ENCODE measurements at regions not wholly inside any gene's neighbourhood (a gene's known extent, or its start where the extent isn't known, plus 50 kb on each side); places are given as distances from the start of the nearest gene placed in this dataset.
"Not testable (repeated sequence)": the region's sequence is repeated elsewhere in the genome, so short reads cannot be mapped to it uniquely, and the experiment has no call there.

DNA sequence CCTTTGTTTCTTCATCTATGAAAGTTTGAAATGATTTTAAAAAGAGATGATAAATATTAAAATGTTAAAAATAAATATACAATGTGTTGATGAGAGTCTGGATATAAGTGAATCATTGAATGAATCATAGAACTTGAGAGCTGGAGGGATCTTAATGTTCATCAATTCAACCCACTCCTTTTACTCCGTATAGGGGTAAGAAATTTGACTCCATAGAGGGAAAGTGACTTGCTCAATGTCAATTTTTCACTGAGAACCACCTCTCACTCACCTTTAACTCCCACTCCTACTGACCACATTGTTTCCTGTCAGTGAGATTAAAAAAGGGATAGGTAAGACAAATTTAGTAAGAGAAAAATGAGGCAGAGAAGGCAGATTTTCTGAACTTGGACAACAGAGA is 557.2 kb upstream of the GRIA3 start:
- no peaks in the 10 kb centered on the region for H3K4me1 ChIP-seq
- H3K27ac ChIP-seq, result no peak overlapping the region
- H3K9me3 ChIP-seq, result no peaks in the 10 kb centered on the region
- H3K36me3 ChIP-seq, result no peaks in the 10 kb centered on the region
- TF ChIP-seq POLR2A (IDR thresholded peaks at IDR 0.05) (no peak), POLR2AphosphoS5 (IDR thresholded peaks at IDR 0.05) (no peak), EP300 (IDR thresholded peaks at IDR 0.05) (no peak), CTCF (IDR thresholded peaks at IDR 0.05) (no peak)
- WGBS, 2 donors (ENCODE audit: low coverage in 1 of 2), result 64 to 100% methylated on average over 1 of the region's 1 CpG
- no peak for ATAC-seq
- no peak overlapping the region for H3K4me3 ChIP-seq
- no peaks in the 10 kb centered on the region for H3K27me3 ChIP-seq

GRCh38 chrX:122641136-122641535 is 542.9 kb upstream of the GRIA3 start:
- no peaks in the 10 kb centered on the region for H3K4me1 ChIP-seq
- no peaks in the 10 kb centered on the region for H3K9me3 ChIP-seq
- H3K27me3 ChIP-seq, result no peaks in the 10 kb centered on the region
- no peak overlapping the region for H3K27ac ChIP-seq
- no peak for TF ChIP-seq POLR2AphosphoS5 (IDR thresholded peaks at IDR 0.05)
- ATAC-seq, result no peak
- no peaks in the 10 kb centered on the region for H3K36me3 ChIP-seq
- WGBS, 2 donors (ENCODE audit: low coverage in 1 of 2), result 39 to 73% methylated on average over 2 of the region's 2 CpGs
- H3K4me3 ChIP-seq, result no peak overlapping the region

DNA sequence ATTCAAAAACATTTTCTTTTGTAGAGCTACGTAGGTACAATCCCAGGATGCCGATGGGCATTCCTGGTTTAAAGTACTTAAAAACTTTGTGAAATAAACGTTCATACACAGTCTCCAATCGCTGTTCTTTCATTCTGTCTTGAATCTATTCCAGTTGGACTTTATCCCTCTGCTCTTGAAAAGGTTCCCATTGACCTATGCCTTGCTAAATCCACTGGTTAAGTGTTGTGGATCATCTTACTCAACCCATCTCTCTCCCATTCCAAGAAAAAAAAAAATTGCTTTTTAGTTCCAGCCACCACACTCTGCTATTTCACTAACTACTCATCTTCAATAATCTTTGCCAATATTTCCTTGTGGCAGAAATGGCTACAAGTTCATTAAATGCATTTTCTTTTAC is 542.3 kb upstream of the GRIA3 start:
- H3K4me3 ChIP-seq, result no peak overlapping the region
- no peaks in the 10 kb centered on the region for H3K4me1 ChIP-seq
- no peak overlapping the region for H3K27ac ChIP-seq
- no peaks in the 10 kb centered on the region for H3K27me3 ChIP-seq
- H3K36me3 ChIP-seq, result no peaks in the 10 kb centered on the region
- H3K9me3 ChIP-seq, result no peaks in the 10 kb centered on the region
- 36 to 50% methylated on average over 4 of the region's 4 CpGs for WGBS, 2 donors (ENCODE audit: low coverage in 1 of 2)
- no peak for TF ChIP-seq POLR2AphosphoS5 (IDR thresholded peaks at IDR 0.05)
- TF ChIP-seq POLR2A (IDR thresholded peaks at IDR 0.05), result no peak
- no peak for TF ChIP-seq EP300 (IDR thresholded peaks at IDR 0.05)
- TF ChIP-seq CTCF (IDR thresholded peaks at IDR 0.05), result no peak
- no peak for ATAC-seq

DNA sequence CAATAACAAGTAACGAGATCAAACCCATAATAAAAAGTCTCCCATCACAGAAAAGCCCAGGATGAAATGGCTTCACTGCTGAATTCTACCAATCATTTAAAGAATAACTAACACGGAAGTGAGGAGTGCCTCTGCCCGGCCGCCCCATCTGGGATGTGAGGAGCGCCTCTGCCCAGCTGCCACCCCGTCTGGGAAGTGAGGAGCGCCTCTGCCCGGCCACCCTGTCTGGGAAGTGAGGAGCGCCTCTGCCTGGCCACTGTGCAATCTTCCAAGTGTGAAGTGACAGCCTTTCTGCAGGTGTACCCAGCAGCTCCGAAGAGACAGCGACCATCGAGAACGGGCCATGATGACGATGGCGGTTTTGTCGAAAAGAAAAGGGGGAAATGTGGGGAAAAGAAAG is 528.8 kb upstream of the GRIA3 start:
- H3K4me3 ChIP-seq, ATAC-seq, H3K27ac ChIP-seq, H3K4me1 ChIP-seq, H3K27me3 ChIP-seq, H3K9me3 ChIP-seq, H3K36me3 ChIP-seq: not testable (repeated sequence)
- no CpG with 5 or more reads among the region's 16 CpGs for WGBS, 2 donors (ENCODE audit: low coverage in 1 of 2)

GRCh38 chrX:122666601-122667000 is 517.5 kb upstream of the GRIA3 start:
- Histone ChIP-seq H3K4me3 (no peak overlapping the region), H3K27me3 (no peaks in the 10 kb centered on the region), H3K36me3 (no peaks in the 10 kb centered on the region), H3K27ac (no peak overlapping the region), H3K9me3 (no peaks in the 10 kb centered on the region), H3K4me1 (no peaks in the 10 kb centered on the region)
- ATAC-seq, result no peak
- 29% methylated on average over 1 of the region's 1 CpG; no CpG with 5 or more reads in 1 of the 2 donors for WGBS, 2 donors (ENCODE audit: low coverage in 1 of 2)
- no peak for TF ChIP-seq CTCF (IDR thresholded peaks at IDR 0.05)
- no peak for TF ChIP-seq EP300 (IDR thresholded peaks at IDR 0.05)
- no peak for TF ChIP-seq POLR2AphosphoS5 (IDR thresholded peaks at IDR 0.05)
- TF ChIP-seq POLR2A (IDR thresholded peaks at IDR 0.05), result no peak

- Histone ChIP-seq H3K4me1 (no peaks in the 10 kb centered on the region), H3K27ac (no peak overlapping the region), H3K36me3 (no peaks in the 10 kb centered on the region), H3K9me3 (no peaks in the 10 kb centered on the region), H3K4me3 (no peak overlapping the region), H3K27me3 (no peaks in the 10 kb centered on the region)
- no peak for ATAC-seq
- TF ChIP-seq EP300 (IDR thresholded peaks at IDR 0.05), result no peak
- TF ChIP-seq CTCF (IDR thresholded peaks at IDR 0.05), result no peak
- no peak for TF ChIP-seq POLR2A (IDR thresholded peaks at IDR 0.05)
- TF ChIP-seq POLR2AphosphoS5 (IDR thresholded peaks at IDR 0.05), result no peak
- 81 to 100% methylated on average over 1 to 2 of the region's 3 CpGs for WGBS, 2 donors (ENCODE audit: low coverage in 1 of 2)
Observed at GRCh38 chrX:122667667-122668066, 516.4 kb upstream of the GRIA3 start.
